Neuronal stem cell (in vitro differentiated cells): ENCODE measurements at regions not wholly inside any gene's neighbourhood (a gene's known extent, or its start where the extent isn't known, plus 50 kb on each side); places are given as distances from the start of the nearest gene placed in this dataset.

Experiments used
- DNase-seq: peaks from one replicate; pipeline ENCODE4 v3.0.0-alpha.2; 2013; ENCODE audit warnings: low spot score
- H2AFZ ChIP-seq: one replicate; pipeline ENCODE4 v1.6.1; 2013; ENCODE audit warnings: mild to moderate bottlenecking, low read length, inconsistent platforms
- H2AK5ac ChIP-seq: 2 replicates; pipeline ENCODE4 v1.6.1; 2013; ENCODE audit warnings: low read depth, mild to moderate bottlenecking, inconsistent platforms, low read length, moderate library complexity, mixed read lengths
- H2BK120ac ChIP-seq: 2 replicates; pipeline ENCODE4 v1.6.1; 2013; ENCODE audit warnings: low read depth, mild to moderate bottlenecking, inconsistent platforms, low read length, moderate library complexity, mixed read lengths
- H2BK12ac ChIP-seq: one replicate; pipeline ENCODE4 v1.6.1; 2013; ENCODE audit warnings: low read length, inconsistent platforms
- H2BK15ac ChIP-seq: 2 replicates; pipeline ENCODE4 v1.6.1; 2013; ENCODE audit warnings: mild to moderate bottlenecking, low read length, inconsistent platforms, mixed read lengths
- H2BK5ac ChIP-seq: one replicate; pipeline ENCODE4 v1.6.1; 2013; ENCODE audit warnings: inconsistent platforms, mild to moderate bottlenecking, low read length, moderate library complexity
- H3K14ac ChIP-seq: one replicate; pipeline ENCODE4 v1.6.1; 2013; ENCODE audit warnings: low read length, inconsistent platforms
- H3K18ac ChIP-seq: 2 replicates; pipeline ENCODE4 v1.6.1; 2013; ENCODE audit warnings: low read length, inconsistent platforms
- H3K23ac ChIP-seq: 2 replicates; pipeline ENCODE4 v1.6.1; 2013; ENCODE audit warnings: low read depth, mild to moderate bottlenecking, mixed read lengths, low read length, inconsistent platforms; ENCODE audit not compliant: poor library complexity
- H3K27ac ChIP-seq: replicated peaks from 3 replicates; pipeline ENCODE4 v1.5.1; 2013; ENCODE audit warnings: low read length, inconsistent platforms
- H3K27me3 ChIP-seq, 3 experiments: 2 replicates each; pipeline ENCODE4 v1.6.1; 2013; ENCODE audit warnings: low read length in 3 of 3, mild to moderate bottlenecking in 2 of 3, inconsistent platforms in 1 of 3, low read depth in 1 of 3, mixed read lengths in 1 of 3, moderate library complexity in 1 of 3; ENCODE audit not compliant: control insufficient read depth in 3 of 3, insufficient read depth in 3 of 3
- H3K36me3 ChIP-seq, 2 donors: replicated peaks in 1 of 2; 2 replicates each; pipeline ENCODE4 v1.6.1; 2013; ENCODE audit warnings: low read length in 2 of 2; ENCODE audit not compliant: control insufficient read depth in 2 of 2, insufficient read depth in 2 of 2
- H3K4ac ChIP-seq: 2 replicates; pipeline ENCODE4 v1.6.1; 2013; ENCODE audit warnings: inconsistent platforms, mild to moderate bottlenecking, low read length, moderate library complexity
- H3K4me1 ChIP-seq, 2 donors: 1 replicate in 1 of 2; 2 replicates in 1 of 2; pipeline ENCODE4 v1.6.1; 2013; ENCODE audit warnings: low read length in 2 of 2, low read depth in 1 of 2; ENCODE audit not compliant: control insufficient read depth in 2 of 2, insufficient read depth in 1 of 2
- H3K4me2 ChIP-seq: one replicate; pipeline ENCODE4 v1.6.1; 2013; ENCODE audit warnings: mild to moderate bottlenecking, low read length, inconsistent platforms; ENCODE audit not compliant: insufficient read depth, poor library complexity, severe bottlenecking
- H3K4me3 ChIP-seq, 2 donors: 2 replicates each; pipeline ENCODE4 v1.5.1; 2013; ENCODE audit warnings: low read length in 2 of 2, mild to moderate bottlenecking in 2 of 2, inconsistent platforms in 1 of 2, moderate library complexity in 1 of 2
- H3K79me1 ChIP-seq: one replicate; pipeline ENCODE4 v1.6.1; 2013; ENCODE audit warnings: low read depth, mild to moderate bottlenecking, inconsistent platforms, low read length, moderate library complexity
- H3K9ac ChIP-seq: one replicate; pipeline ENCODE4 v1.6.1; 2013; ENCODE audit warnings: mild to moderate bottlenecking, low read depth, low read length, inconsistent platforms; ENCODE audit not compliant: poor library complexity
- H3K9me3 ChIP-seq, 2 donors: replicated peaks in 1 of 2; 2 replicates each; pipeline versions ENCODE3 to v1.6.1; 2013; ENCODE audit warnings: low read length in 2 of 2, mild to moderate bottlenecking in 2 of 2, inconsistent platforms in 1 of 2, low read depth in 1 of 2, mixed read lengths in 1 of 2, moderate library complexity in 1 of 2; ENCODE audit not compliant: control insufficient read depth in 2 of 2, insufficient read depth in 1 of 2
- H4K8ac ChIP-seq: one replicate; pipeline ENCODE4 v1.6.1; 2013; ENCODE audit warnings: low read depth, mild to moderate bottlenecking, inconsistent platforms, low read length, moderate library complexity
- H4K91ac ChIP-seq: one replicate; pipeline ENCODE4 v1.6.1; 2013; ENCODE audit warnings: low read length, low read depth, mild to moderate bottlenecking, inconsistent platforms; ENCODE audit not compliant: poor library complexity
- WGBS, 2 donors: extraction: QIAGEN DNeasy Blood & Tissue Kit; methylation state at CpG; one replicate each; pipeline ENCODE4 v1.1.7; 2013; ENCODE audit warnings: missing lambda C conversion rate in 2 of 2, mixed read lengths in 1 of 2; ENCODE audit not compliant: insufficient read length in 2 of 2, insufficient replicate concordance in 1 of 2; ENCODE audit errors: extremely low coverage in 2 of 2; 5-methylcytosine and 5-hydroxymethylcytosine counted together

DNA sequence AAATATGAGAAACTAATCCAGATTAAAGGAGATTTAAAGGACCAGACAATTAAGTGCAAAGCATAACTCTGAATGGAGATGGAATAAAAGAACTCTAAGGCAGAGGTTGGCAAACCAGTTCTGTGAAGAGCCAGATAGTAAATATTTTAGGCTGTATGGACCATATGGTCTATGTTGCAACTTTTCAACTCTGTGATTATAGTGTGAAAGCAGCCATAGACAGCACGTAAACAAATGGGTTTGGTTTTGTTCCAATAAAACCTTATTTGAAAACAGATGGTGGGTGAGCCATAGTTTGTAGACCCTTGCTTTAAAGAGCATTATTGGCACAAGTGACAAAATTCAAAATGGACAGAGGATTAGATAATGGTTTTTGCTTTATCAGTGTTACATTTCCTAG is 884.1 kb downstream of the CCSER2 start:
- no CpG with 5 or more reads among the region's 1 CpG for WGBS, 2 donors
- Histone ChIP-seq H2BK5ac (no peak overlapping the region), H2BK120ac (no peak overlapping the region), H3K36me3 (no peaks in the 10 kb centered on the region), H3K9ac (no peak overlapping the region), H2AK5ac (no peak overlapping the region), H3K14ac (no peak overlapping the region), H3K18ac (no peak overlapping the region), H3K27me3 (no peaks in the 10 kb centered on the region), H2BK12ac (no peak overlapping the region), H4K8ac (no peak overlapping the region), H3K4me1 (no peaks in the 10 kb centered on the region), H3K4me3 (no peak overlapping the region), H3K4me2 (no peak overlapping the region), H4K91ac (no peak overlapping the region), H2AFZ (no peak overlapping the region), H3K27ac (no peak overlapping the region), H2BK15ac (no peak overlapping the region), H3K4ac (no peak overlapping the region), H3K23ac (no peak overlapping the region), H3K9me3 (no peaks in the 10 kb centered on the region), H3K79me1 (no peaks in the 10 kb centered on the region)
- DNase-seq, result no peak

DNA sequence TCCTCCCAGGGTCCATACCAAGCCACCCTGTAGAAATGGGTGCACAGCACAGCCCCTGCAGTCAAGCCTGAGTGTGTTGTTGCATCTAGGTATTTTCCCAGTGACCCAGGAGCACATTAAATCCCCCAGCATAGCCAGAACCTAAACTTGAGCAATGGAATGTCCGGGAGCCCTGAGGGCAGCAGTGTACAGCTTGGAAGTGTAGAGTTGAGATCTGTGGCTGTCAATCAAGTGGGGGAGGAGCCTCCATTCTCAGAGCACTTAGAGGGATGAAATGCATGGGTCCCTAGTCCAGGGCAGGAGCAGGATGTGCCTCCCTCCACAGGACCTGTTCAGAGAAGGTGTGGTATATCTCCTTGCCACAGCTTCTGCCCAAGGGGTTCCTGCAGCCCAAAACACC is 885.1 kb downstream of the CCSER2 start:
- Histone ChIP-seq H3K36me3 (no peaks in the 10 kb centered on the region), H3K4me3 (no peak overlapping the region), H2BK12ac (no peak overlapping the region), H3K18ac (no peak overlapping the region), H3K14ac (no peak overlapping the region), H3K27me3 (no peaks in the 10 kb centered on the region), H3K23ac (no peak overlapping the region), H2BK5ac (no peak overlapping the region), H2BK15ac (no peak overlapping the region), H3K27ac (no peak overlapping the region), H3K79me1 (no peaks in the 10 kb centered on the region), H3K4me2 (no peak overlapping the region), H3K4ac (no peak overlapping the region), H4K91ac (no peak overlapping the region), H2AFZ (no peak overlapping the region), H4K8ac (no peak overlapping the region), H3K9ac (no peak overlapping the region), H3K9me3 (no peaks in the 10 kb centered on the region), H3K4me1 (no peaks in the 10 kb centered on the region), H2BK120ac (no peak overlapping the region), H2AK5ac (no peak overlapping the region)
- DNase-seq, result no peak
- WGBS, 2 donors, result no CpG with 5 or more reads among the region's 1 CpG

DNA sequence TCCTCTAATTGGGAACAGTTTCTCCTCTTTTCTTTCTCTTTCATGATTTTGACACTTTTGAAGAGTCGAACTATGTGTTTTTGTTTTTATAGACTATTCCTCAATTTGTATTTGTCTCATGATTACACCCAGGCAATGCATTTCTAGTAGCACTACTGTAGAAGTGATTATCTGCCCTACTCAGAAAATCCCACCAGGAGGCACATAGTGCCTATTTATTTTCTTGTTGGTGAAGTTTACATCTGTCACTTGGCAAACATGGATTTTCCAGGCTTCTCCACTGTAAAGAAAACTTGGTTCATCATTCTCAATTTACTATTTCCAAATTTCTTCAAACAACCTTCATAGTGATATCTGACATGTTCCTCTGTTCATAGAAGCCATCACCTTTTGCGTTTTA is 893.9 kb downstream of the CCSER2 start:
- Histone ChIP-seq H3K18ac (no peak overlapping the region), H3K4ac (no peak overlapping the region), H3K4me2 (no peak overlapping the region), H3K9me3 (no peaks in the 10 kb centered on the region), H3K9ac (no peak overlapping the region), H2AFZ (no peak overlapping the region), H2BK15ac (no peak overlapping the region), H3K79me1 (no peaks in the 10 kb centered on the region), H3K14ac (no peak overlapping the region), H3K27me3 (no peaks in the 10 kb centered on the region), H3K23ac (no peak overlapping the region), H2BK120ac (no peak overlapping the region), H4K8ac (no peak overlapping the region), H4K91ac (no peak overlapping the region), H3K27ac (no peak overlapping the region), H2AK5ac (no peak overlapping the region), H3K36me3 (no peaks in the 10 kb centered on the region), H3K4me1 (peaks cover 0 to 3% of the 10 kb centered on the region in 2 donors), H2BK12ac (no peak overlapping the region), H2BK5ac (no peak overlapping the region), H3K4me3 (no peak overlapping the region)
- no CpG with 5 or more reads among the region's 2 CpGs for WGBS, 2 donors
- no peak for DNase-seq

DNA sequence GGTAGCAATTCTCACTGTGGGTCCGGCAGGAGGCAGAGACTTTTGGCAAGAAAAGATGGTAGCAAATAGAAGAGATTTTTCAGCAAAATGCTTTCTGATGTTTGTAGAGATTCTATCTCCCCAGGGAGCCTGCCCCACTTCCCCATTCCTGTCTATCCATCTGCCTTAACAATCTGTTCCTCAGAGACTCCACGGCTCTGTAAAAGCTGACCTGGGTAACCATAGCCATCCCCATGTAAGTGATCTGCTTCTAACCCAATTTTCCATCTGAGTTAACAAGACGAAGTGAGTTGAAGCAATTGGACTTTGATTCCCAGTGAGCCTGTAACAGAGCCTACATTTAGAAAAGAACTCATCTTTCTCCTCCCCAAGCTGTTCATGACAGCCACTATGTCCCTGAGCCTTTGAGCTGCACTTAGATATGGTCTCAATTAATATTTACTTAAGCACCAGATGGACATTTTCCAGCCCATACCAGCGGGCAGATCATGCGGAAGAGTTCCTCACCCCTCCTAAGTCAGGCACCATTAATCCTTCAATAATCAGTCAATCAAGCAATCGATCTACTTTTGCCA is 896.1 kb downstream of the CCSER2 start:
- H3K23ac ChIP-seq, result no peak overlapping the region
- H2BK120ac ChIP-seq, result no peak overlapping the region
- H3K36me3 ChIP-seq, result no peaks in the 10 kb centered on the region
- H3K79me1 ChIP-seq, result no peaks in the 10 kb centered on the region
- H2BK12ac ChIP-seq, result no peak overlapping the region
- no peak overlapping the region for H3K4me3 ChIP-seq
- H3K27me3 ChIP-seq, result no peaks in the 10 kb centered on the region
- H4K8ac ChIP-seq, result no peak overlapping the region
- no peak for DNase-seq
- no peak overlapping the region for H4K91ac ChIP-seq
- no peak overlapping the region for H2AK5ac ChIP-seq
- no peak overlapping the region for H3K9ac ChIP-seq
- no peak overlapping the region for H3K4ac ChIP-seq
- H3K9me3 ChIP-seq, result no peaks in the 10 kb centered on the region
- H3K14ac ChIP-seq, result no peak overlapping the region
- H2BK5ac ChIP-seq, result no peak overlapping the region
- H3K4me1 ChIP-seq, result peaks cover 0 to 3% of the 10 kb centered on the region in 2 donors
- H3K27ac ChIP-seq, result no peak overlapping the region
- H3K4me2 ChIP-seq, result no peak overlapping the region
- H2AFZ ChIP-seq, result no peak overlapping the region
- no peak overlapping the region for H3K18ac ChIP-seq
- no peak overlapping the region for H2BK15ac ChIP-seq
- WGBS, 2 donors, result no CpG with 5 or more reads among the region's 6 CpGs
